DND-41 (cell line): ENCODE measurements at regions not wholly inside any gene's neighbourhood (a gene's known extent, or its start where the extent isn't known, plus 50 kb on each side); places are given as distances from the start of the nearest gene placed in this dataset.

ENCODE experiments used
- CTCF ChIP-seq: IDR thresholded peaks from 2 replicates; pipeline ENCODE4 v1.5.1; 2012; ENCODE audit warnings: borderline replicate concordance, low read length, moderate library complexity, mild to moderate bottlenecking; ENCODE audit not compliant: poor library complexity, severe bottlenecking; ENCODE audit errors: extremely low read depth
- EZH2 ChIP-seq: IDR thresholded peaks from 3 replicates; pipeline ENCODE4 v1.6.1; 2012; ENCODE audit warnings: borderline replicate concordance, low read depth, mild to moderate bottlenecking, moderate library complexity, low read length, inconsistent platforms; ENCODE audit not compliant: severe bottlenecking

GRCh38 chr5:92147266-92147665 lies 764.1 kb upstream of the ARRDC3 start:
- TF ChIP-seq EZH2 (no peak), CTCF (no peak)
